Mesenchymal stem cell (in vitro differentiated cells and primary cell): ENCODE measurements at regions not wholly inside any gene's neighbourhood (a gene's known extent, or its start where the extent isn't known, plus 50 kb on each side); places are given as distances from the start of the nearest gene placed in this dataset.

Experiments
- DNase-seq: peaks from one replicate; pipeline ENCODE4 v3.0.0-alpha.2; 2013
- H2AFZ ChIP-seq: one replicate; pipeline ENCODE4 v1.6.1; 2013; ENCODE audit warnings: low read depth, mild to moderate bottlenecking, control low read depth, inconsistent platforms, low read length, moderate library complexity
- H2AK5ac ChIP-seq: 2 replicates; pipeline ENCODE4 v1.6.1; 2013; ENCODE audit warnings: low read length, moderate library complexity, mild to moderate bottlenecking, inconsistent platforms; ENCODE audit not compliant: severe bottlenecking
- H2BK120ac ChIP-seq: one replicate; pipeline ENCODE4 v1.6.1; 2013; ENCODE audit warnings: low read depth, mild to moderate bottlenecking, inconsistent platforms, low read length, moderate library complexity
- H2BK12ac ChIP-seq, 2 experiments: one replicate each; pipeline ENCODE4 v1.6.1; 2013; ENCODE audit warnings: inconsistent platforms in 2 of 2, low read length in 2 of 2, mild to moderate bottlenecking in 2 of 2, moderate library complexity in 2 of 2, control low read depth in 1 of 2
- H2BK15ac ChIP-seq: one replicate; pipeline ENCODE4 v1.6.1; 2013; ENCODE audit warnings: mild to moderate bottlenecking, low read depth, inconsistent platforms; ENCODE audit not compliant: poor library complexity, severe bottlenecking
- H2BK5ac ChIP-seq: 2 replicates; pipeline ENCODE4 v1.6.1; 2013; ENCODE audit warnings: low read depth, mild to moderate bottlenecking, low read length, control low read depth, inconsistent platforms; ENCODE audit not compliant: poor library complexity, severe bottlenecking
- H3K14ac ChIP-seq, 2 experiments: one replicate each; pipeline ENCODE4 v1.6.1; 2013; ENCODE audit warnings: inconsistent platforms in 2 of 2, low read length in 2 of 2, control low read depth in 1 of 2, mild to moderate bottlenecking in 1 of 2, moderate library complexity in 1 of 2
- H3K18ac ChIP-seq, 2 experiments: one replicate each; pipeline ENCODE4 v1.6.1; 2013; ENCODE audit warnings: inconsistent platforms in 2 of 2, low read length in 2 of 2, control low read depth in 1 of 2, low read depth in 1 of 2, mild to moderate bottlenecking in 1 of 2
- H3K23ac ChIP-seq, 2 experiments: one replicate each; pipeline ENCODE4 v1.6.1; 2013; ENCODE audit warnings: inconsistent platforms in 2 of 2, low read length in 2 of 2, mild to moderate bottlenecking in 2 of 2, moderate library complexity in 2 of 2, control low read depth in 1 of 2
- H3K27ac ChIP-seq: 2 replicates; pipeline ENCODE4 v1.5.1; 2013; ENCODE audit warnings: mild to moderate bottlenecking, moderate library complexity, low read length, control low read depth, inconsistent platforms; ENCODE audit not compliant: poor library complexity, severe bottlenecking
- H3K27me3 ChIP-seq, 2 experiments: 2 replicates each; pipeline versions ENCODE4 v1.6.1 to v1.7.0; 2013; ENCODE audit warnings: low read length in 2 of 2, mild to moderate bottlenecking in 2 of 2, moderate library complexity in 2 of 2, control low read depth in 1 of 2, inconsistent platforms in 1 of 2; ENCODE audit not compliant: control insufficient read depth in 1 of 2, insufficient read depth in 1 of 2
- H3K36me3 ChIP-seq, 2 experiments: 2 replicates each; pipeline versions ENCODE4 v1.6.1 to v1.7.0; 2013; ENCODE audit warnings: low read length in 2 of 2, control low read depth in 1 of 2, inconsistent platforms in 1 of 2, low read depth in 1 of 2, mild to moderate bottlenecking in 1 of 2; ENCODE audit not compliant: insufficient read depth in 2 of 2, control insufficient read depth in 1 of 2
- H3K4ac ChIP-seq, 2 experiments: one replicate each; pipeline ENCODE4 v1.6.1; 2013; ENCODE audit warnings: inconsistent platforms in 2 of 2, low read length in 2 of 2, mild to moderate bottlenecking in 2 of 2, moderate library complexity in 2 of 2, control low read depth in 1 of 2, low read depth in 1 of 2
- H3K4me1 ChIP-seq: 2 replicates; pipeline ENCODE4 v1.6.1; 2013; ENCODE audit warnings: low read depth, low read length, control low read depth; ENCODE audit not compliant: control insufficient read depth, insufficient read depth
- H3K4me2 ChIP-seq: 2 replicates; pipeline ENCODE4 v1.6.1; 2013; ENCODE audit warnings: low read length, mild to moderate bottlenecking, inconsistent platforms; ENCODE audit not compliant: poor library complexity, severe bottlenecking
- H3K4me3 ChIP-seq, 2 experiments: 2 replicates each; pipeline versions ENCODE4 v1.5.1 to v1.7.0; 2013; ENCODE audit warnings: low read length in 2 of 2, mild to moderate bottlenecking in 2 of 2, control low read depth in 1 of 2, low read depth in 1 of 2; ENCODE audit not compliant: insufficient read depth in 1 of 2
- H3K79me1 ChIP-seq: replicated peaks from 2 replicates; pipeline ENCODE4 v1.6.1; 2013; ENCODE audit warnings: mild to moderate bottlenecking, control low read depth, low read length, inconsistent platforms; ENCODE audit not compliant: poor library complexity, severe bottlenecking
- H3K9ac ChIP-seq: 2 replicates; pipeline ENCODE4 v1.7.0; 2013; ENCODE audit warnings: mild to moderate bottlenecking, low read length, moderate library complexity
- H3K9me3 ChIP-seq: 2 replicates; pipeline ENCODE4 v1.7.0; 2013; ENCODE audit warnings: mild to moderate bottlenecking, low read length; ENCODE audit not compliant: control insufficient read depth
- H4K8ac ChIP-seq: one replicate; pipeline ENCODE4 v1.6.1; 2013; ENCODE audit warnings: inconsistent platforms, mild to moderate bottlenecking, low read length, moderate library complexity
- H4K91ac ChIP-seq: one replicate; pipeline ENCODE4 v1.6.1; 2013; ENCODE audit warnings: mild to moderate bottlenecking, low read length, inconsistent platforms
- WGBS: methylation state at CpG from one replicate; pipeline ENCODE4 v1.1.7; 2013; ENCODE audit warnings: mixed read lengths; 5-methylcytosine and 5-hydroxymethylcytosine counted together

DNA sequence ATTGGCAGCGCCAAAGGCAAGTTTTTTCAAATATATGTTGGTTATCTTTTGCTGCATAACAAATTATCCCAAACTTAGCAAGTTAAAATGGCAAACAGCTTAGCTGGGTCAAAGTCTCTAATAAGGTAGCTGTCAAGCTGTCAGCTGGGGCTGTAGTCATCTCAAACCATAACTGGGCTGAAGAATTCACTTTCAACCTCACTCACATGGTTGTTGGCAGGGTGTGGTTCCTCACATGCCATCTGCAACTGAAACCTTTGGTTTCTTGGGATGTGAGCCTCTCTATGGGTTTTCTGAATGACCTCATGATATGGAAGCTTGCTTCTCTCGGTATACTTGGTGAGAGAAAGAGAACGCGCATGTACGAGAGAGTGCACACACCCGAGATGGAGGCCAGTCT lies 125.4 kb downstream of the LRIG3 start:
- no peak overlapping the region for H2AFZ ChIP-seq
- H3K9ac ChIP-seq: no peak overlapping the region
- no peak overlapping the region for H3K23ac ChIP-seq
- H2AK5ac ChIP-seq: no peak overlapping the region
- H3K4ac ChIP-seq: no peak overlapping the region
- no peak overlapping the region for H2BK12ac ChIP-seq
- H3K36me3 ChIP-seq: no peaks in the 10 kb centered on the region
- no peak for DNase-seq
- H4K8ac ChIP-seq: no peak overlapping the region
- H2BK15ac ChIP-seq: no peak overlapping the region
- no peak overlapping the region for H3K4me2 ChIP-seq
- WGBS: 99% methylated on average over 5 of the region's 6 CpGs
- no peak overlapping the region for H3K18ac ChIP-seq
- H2BK5ac ChIP-seq: no peak overlapping the region
- no peaks in the 10 kb centered on the region for H3K9me3 ChIP-seq
- no peaks in the 10 kb centered on the region for H3K79me1 ChIP-seq
- H3K27me3 ChIP-seq: no peaks in the 10 kb centered on the region
- H2BK120ac ChIP-seq: no peak overlapping the region
- no peak overlapping the region for H3K4me3 ChIP-seq
- no peak overlapping the region for H4K91ac ChIP-seq
- H3K4me1 ChIP-seq: no peaks in the 10 kb centered on the region
- no peak overlapping the region for H3K27ac ChIP-seq
- no peak overlapping the region for H3K14ac ChIP-seq

DNA sequence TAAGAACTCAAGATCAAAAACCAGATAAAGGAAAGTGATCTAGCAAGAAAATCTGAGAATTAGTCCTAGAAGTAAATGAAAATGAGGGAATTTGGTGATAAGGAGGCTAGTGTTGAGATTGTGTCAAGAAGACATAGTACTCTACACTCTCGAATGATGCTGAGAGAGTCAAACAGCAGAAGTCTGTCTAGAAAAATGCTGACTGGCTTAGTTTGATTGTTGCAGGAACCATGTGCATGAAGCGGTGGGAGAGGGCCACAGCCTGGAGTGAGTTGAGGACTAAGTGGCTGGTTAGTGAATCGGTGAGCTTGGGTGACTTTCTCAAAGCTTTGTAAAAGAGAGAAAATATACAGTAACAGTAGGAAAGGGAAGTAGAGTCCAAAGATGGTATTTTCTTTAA lies 124.5 kb downstream of the LRIG3 start:
- H3K9me3 ChIP-seq: no peaks in the 10 kb centered on the region
- H3K4me1 ChIP-seq: no peaks in the 10 kb centered on the region
- no peak overlapping the region for H4K91ac ChIP-seq
- H3K23ac ChIP-seq: peak overlapping the region in 1 of 2 experiments; percentile 72
- no peak overlapping the region for H3K4ac ChIP-seq
- H3K18ac ChIP-seq: no peak overlapping the region
- H2AFZ ChIP-seq: no peak overlapping the region
- 95% methylated on average over 3 of the region's 3 CpGs for WGBS
- no peak overlapping the region for H3K27ac ChIP-seq
- no peak overlapping the region for H4K8ac ChIP-seq
- H3K36me3 ChIP-seq: no peaks in the 10 kb centered on the region
- no peak overlapping the region for H3K4me3 ChIP-seq
- H3K14ac ChIP-seq: no peak overlapping the region
- H3K27me3 ChIP-seq: no peaks in the 10 kb centered on the region
- H2BK120ac ChIP-seq: no peak overlapping the region
- H2AK5ac ChIP-seq: no peak overlapping the region
- H3K9ac ChIP-seq: no peak overlapping the region
- no peak for DNase-seq
- no peak overlapping the region for H3K4me2 ChIP-seq
- H2BK15ac ChIP-seq: no peak overlapping the region
- H3K79me1 ChIP-seq: no peaks in the 10 kb centered on the region
- H2BK12ac ChIP-seq: no peak overlapping the region
- H2BK5ac ChIP-seq: no peak overlapping the region

DNA sequence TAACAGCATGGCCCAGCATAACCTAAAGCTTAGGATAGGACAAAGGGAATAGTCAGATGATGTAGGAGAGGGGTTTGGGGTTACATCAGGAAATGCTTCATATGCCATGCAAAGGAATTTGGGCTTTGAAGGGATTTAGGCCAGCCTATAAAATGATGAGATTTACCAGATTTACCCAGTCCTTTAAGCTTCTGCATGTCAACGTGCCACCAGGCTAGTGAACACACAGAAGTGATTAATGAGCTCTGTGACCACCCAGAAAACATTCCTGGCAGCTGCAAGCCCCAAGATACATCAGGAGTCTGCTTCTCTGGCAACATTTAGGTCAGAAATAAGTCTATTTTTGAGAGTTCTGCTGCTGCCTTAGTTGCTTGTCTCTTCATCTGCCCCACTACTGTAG lies 118.3 kb downstream of the LRIG3 start:
- WGBS: 14% methylated on average over 1 of the region's 1 CpG
- H3K79me1 ChIP-seq: no peaks in the 10 kb centered on the region
- H3K14ac ChIP-seq: no peak overlapping the region
- no peak overlapping the region for H2BK5ac ChIP-seq
- no peak overlapping the region for H2AFZ ChIP-seq
- H3K18ac ChIP-seq: no peak overlapping the region
- no peak for DNase-seq
- no peaks in the 10 kb centered on the region for H3K27me3 ChIP-seq
- no peak overlapping the region for H3K27ac ChIP-seq
- H3K9ac ChIP-seq: no peak overlapping the region
- H2BK120ac ChIP-seq: no peak overlapping the region
- H3K9me3 ChIP-seq: no peaks in the 10 kb centered on the region
- no peak overlapping the region for H4K91ac ChIP-seq
- no peak overlapping the region for H4K8ac ChIP-seq
- no peak overlapping the region for H3K4me3 ChIP-seq
- H3K4me2 ChIP-seq: no peak overlapping the region
- H3K4me1 ChIP-seq: no peaks in the 10 kb centered on the region
- no peak overlapping the region for H3K23ac ChIP-seq
- H3K36me3 ChIP-seq: no peaks in the 10 kb centered on the region
- no peak overlapping the region for H2BK15ac ChIP-seq
- H3K4ac ChIP-seq: no peak overlapping the region
- no peak overlapping the region for H2BK12ac ChIP-seq
- H2AK5ac ChIP-seq: no peak overlapping the region

DNA sequence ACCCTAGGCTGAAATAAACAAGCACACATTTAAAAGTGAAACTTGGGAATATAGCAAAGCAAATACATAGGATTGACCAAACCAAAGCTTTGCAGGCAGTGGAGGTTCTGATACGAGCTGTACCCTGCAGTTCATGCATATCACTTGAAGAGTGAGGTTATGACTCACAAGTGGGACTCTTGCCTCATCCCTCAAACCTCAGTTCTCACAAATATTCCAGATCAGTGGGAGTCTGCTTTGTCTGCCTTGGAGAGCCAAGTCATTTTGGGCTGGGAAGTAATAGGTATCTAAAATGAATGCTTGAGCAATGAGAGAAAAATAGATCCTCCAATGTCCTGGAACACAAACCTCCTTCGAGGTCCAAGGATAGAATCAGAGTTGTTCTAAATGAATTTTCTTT lies 116.4 kb downstream of the LRIG3 start:
- H3K18ac ChIP-seq: no peak overlapping the region
- H3K27me3 ChIP-seq: no peaks in the 10 kb centered on the region
- H2BK5ac ChIP-seq: no peak overlapping the region
- H2BK120ac ChIP-seq: no peak overlapping the region
- H3K79me1 ChIP-seq: no peaks in the 10 kb centered on the region
- no peak overlapping the region for H2AK5ac ChIP-seq
- H3K4ac ChIP-seq: no peak overlapping the region
- peak overlapping the region; percentile 7 for H3K27ac ChIP-seq
- H2BK15ac ChIP-seq: no peak overlapping the region
- H3K23ac ChIP-seq: no peak overlapping the region
- H3K14ac ChIP-seq: no peak overlapping the region
- H3K4me2 ChIP-seq: no peak overlapping the region
- no peaks in the 10 kb centered on the region for H3K9me3 ChIP-seq
- peak overlapping the region; percentile 45 for H3K9ac ChIP-seq
- H4K91ac ChIP-seq: no peak overlapping the region
- DNase-seq: peak; percentile 87
- H3K4me1 ChIP-seq: no peaks in the 10 kb centered on the region
- WGBS: 0% methylated on average over 1 of the region's 2 CpGs
- H3K36me3 ChIP-seq: no peaks in the 10 kb centered on the region
- peak overlapping the region in 1 of 2 experiments; percentile 15 for H3K4me3 ChIP-seq
- no peak overlapping the region for H2AFZ ChIP-seq
- no peak overlapping the region for H4K8ac ChIP-seq
- no peak overlapping the region for H2BK12ac ChIP-seq
